Lung (tissue), 11 donors: ENCODE measurements at regions not wholly inside any gene's neighbourhood (a gene's known extent, or its start where the extent isn't known, plus 50 kb on each side); places are given as distances from the start of the nearest gene placed in this dataset.

Experiments
- ATAC-seq: fragments of 200-7000 bp; cut with Tn5 transposase; one replicate; pipeline ENCODE4 v1.9.1; 2020; ENCODE audit warnings: moderate number of reproducible peaks; ENCODE audit not compliant: insufficient read depth, low FRiP score
- DNase-seq, 3 donors: peaks; one replicate each; pipeline ENCODE4 v3.0.0-alpha.2; 2013 to 2017
- H3K27ac ChIP-seq, 2 donors: one replicate each; pipeline ENCODE4 v1.5.1; 2013; ENCODE audit warnings: mild to moderate bottlenecking in 2 of 2, moderate library complexity in 2 of 2, control low read depth in 1 of 2, inconsistent platforms in 1 of 2, low read depth in 1 of 2, low read length in 1 of 2
- H3K27me3 ChIP-seq, 3 donors: one replicate each; pipeline ENCODE4 v1.5.1; 2013; ENCODE audit warnings: low read length in 2 of 3; ENCODE audit not compliant: control insufficient read depth in 3 of 3, insufficient read depth in 3 of 3
- H3K36me3 ChIP-seq, 4 donors: one replicate each; pipeline ENCODE4 v1.5.1; 2013; ENCODE audit warnings: low read length in 4 of 4, mild to moderate bottlenecking in 1 of 4, moderate library complexity in 1 of 4; ENCODE audit not compliant: control insufficient read depth in 4 of 4, insufficient read depth in 4 of 4
- H3K4me1 ChIP-seq, 5 donors: one replicate each; pipeline ENCODE4 v1.5.1; 2013; ENCODE audit warnings: low read length in 5 of 5, mild to moderate bottlenecking in 2 of 5, moderate library complexity in 1 of 5; ENCODE audit not compliant: control insufficient read depth in 5 of 5, insufficient read depth in 5 of 5
- H3K4me3 ChIP-seq: one replicate; pipeline ENCODE4 v1.5.1; 2013; ENCODE audit warnings: mild to moderate bottlenecking, control low read depth, moderate library complexity
- H3K9ac ChIP-seq, 2 donors: one replicate each; pipeline ENCODE4 v1.5.1; 2013; ENCODE audit warnings: low read length in 2 of 2, control low read depth in 1 of 2; ENCODE audit not compliant: insufficient read depth in 1 of 2
- H3K9me3 ChIP-seq, 4 donors: one replicate each; pipeline ENCODE4 v1.5.1; 2013; ENCODE audit warnings: low read length in 3 of 4, mild to moderate bottlenecking in 1 of 4, moderate library complexity in 1 of 4; ENCODE audit not compliant: control insufficient read depth in 4 of 4, insufficient read depth in 3 of 4
- CTCF ChIP-seq: IDR thresholded peaks from 2 replicates; pipeline ENCODE4 v1.5.1; 2012; ENCODE audit warnings: mild to moderate bottlenecking; ENCODE audit errors: control extremely low read depth, extremely low read depth
- WGBS, 2 donors: extraction: QIAGEN DNeasy Blood & Tissue Kit; methylation state at CpG; one replicate each; pipeline ENCODE4 v1.1.7; 2013; 5-methylcytosine and 5-hydroxymethylcytosine counted together
- donor health status: control.
- donor health status: control.
- donor health status: Bipolar disorder and iron deficiency.
- donor health status: healthy.
- donor health status: DM: yes; HTN: yes; CAD: no.

GRCh38 chr6:71589254-71589653 lies 297.1 kb upstream of the RIMS1 start:
- Histone ChIP-seq H3K9ac (no peak overlapping the region), H3K4me1 (no peaks in the 10 kb centered on the region), H3K27me3 (no peaks in the 10 kb centered on the region), H3K4me3 (no peak overlapping the region), H3K36me3 (no peaks in the 10 kb centered on the region), H3K9me3 (peaks cover 0 to 9% (median 0%) of the 10 kb centered on the region in 4 donors), H3K27ac (no peak overlapping the region)
- no peak for TF ChIP-seq CTCF
- 89 to 91% methylated on average over 5 of the region's 5 CpGs for WGBS, 2 donors
- ATAC-seq (no peak), DNase-seq (no peak)

GRCh38 chr6:71592643-71593042 lies 293.7 kb upstream of the RIMS1 start:
- H3K4me1 ChIP-seq: no peaks in the 10 kb centered on the region
- peaks cover 0 to 5% (median 0%) of the 10 kb centered on the region in 4 donors for H3K9me3 ChIP-seq

GRCh38 chr6:71599359-71599758 lies 287.0 kb upstream of the RIMS1 start:
- H3K4me3 ChIP-seq: no peak overlapping the region
- H3K9ac ChIP-seq: no peak overlapping the region
- TF ChIP-seq CTCF: no peak
- H3K27me3 ChIP-seq: no peaks in the 10 kb centered on the region
- DNase-seq: no peak
- peaks cover 0 to 12% (median 0%) of the 10 kb centered on the region in 5 donors for H3K4me1 ChIP-seq
- no peak for ATAC-seq
- H3K27ac ChIP-seq: no peak overlapping the region
- no peaks in the 10 kb centered on the region for H3K36me3 ChIP-seq
- no peaks in the 10 kb centered on the region for H3K9me3 ChIP-seq

More at GRCh38 chr6:71592643-71593042, 293.7 kb upstream of the RIMS1 start:
- no peak for DNase-seq
- H3K27me3 ChIP-seq: no peaks in the 10 kb centered on the region
- no peak overlapping the region for H3K4me3 ChIP-seq
- no peak for TF ChIP-seq CTCF
- no peak overlapping the region for H3K9ac ChIP-seq
- H3K36me3 ChIP-seq: no peaks in the 10 kb centered on the region
- H3K27ac ChIP-seq: no peak overlapping the region
- ATAC-seq: no peak

- no peaks in the 10 kb centered on the region for H3K36me3 ChIP-seq
- ATAC-seq (no peak), DNase-seq (no peak)
- H3K4me3 ChIP-seq: no peak overlapping the region
- H3K9ac ChIP-seq: no peak overlapping the region
- H3K4me1 ChIP-seq: peaks cover 0 to 12% (median 0%) of the 10 kb centered on the region in 5 donors
- WGBS, 2 donors: 83 to 88% methylated on average over 2 of the region's 2 CpGs
- no peak for TF ChIP-seq CTCF
- H3K9me3 ChIP-seq: peaks cover 0 to 3% (median 0%) of the 10 kb centered on the region in 4 donors
- H3K27me3 ChIP-seq: no peaks in the 10 kb centered on the region
- no peak overlapping the region for H3K27ac ChIP-seq
These were observed 283.9 kb upstream of the RIMS1 start for GRCh38 chr6:71602385-71603007.
